ENCODE measurements at regions not wholly inside any gene's neighbourhood (a gene's known extent, or its start where the extent isn't known, plus 50 kb on each side); places are given as distances from the start of the nearest gene placed in this dataset.

GRCh38 chr3:78087134-78087533 lies 1047.2 kb downstream of the ROBO2 start:
- dilution Hi-C loops (cut with MboI; ENCODE audit: extremely low pct_ligation_motif_present, low sequenced_read_pairs), result no loop called here
- FAIRE-seq, result no peak

GRCh38 chr3:78088006-78088405 lies 1048.1 kb downstream of the ROBO2 start:
- Histone ChIP-seq H3K27me3 (ENCODE audit: control insufficient read depth, extremely low read depth, insufficient read depth, low read length) (no peaks in the 10 kb centered on the region), H3K4me3 (ENCODE audit: control insufficient read depth in 2 of 3, extremely low read depth in 1 of 3, insufficient read depth in 2 of 3, low read depth in 1 of 3, low read length in 3 of 3) (no peak overlapping the region), H2AFZ (ENCODE audit: control insufficient read depth, low read length) (no peak overlapping the region), H3K27ac (ENCODE audit: control insufficient read depth, insufficient read depth, low read length) (no peak overlapping the region), H3K9ac (ENCODE audit: control insufficient read depth, extremely low read depth, insufficient read depth, low read length) (no peak overlapping the region), H4K20me1 (ENCODE audit: control insufficient read depth, extremely low read depth, insufficient read depth, low read length) (no peaks in the 10 kb centered on the region), H3K36me3 (ENCODE audit: control insufficient read depth in 2 of 2, extremely low read depth in 1 of 2, insufficient read depth in 2 of 2, low read length in 2 of 2) (no peaks in the 10 kb centered on the region), H3K4me1 (ENCODE audit: control insufficient read depth, extremely low read depth, insufficient read depth, low read length) (no peaks in the 10 kb centered on the region), H3K4me2 (ENCODE audit: control insufficient read depth, extremely low read depth, insufficient read depth, low read depth, low read length) (no peak overlapping the region), H3K9me3 (ENCODE audit: control insufficient read depth, low read depth, low read length) (peaks cover 3% of the 10 kb centered on the region), H3K9me1 (ENCODE audit: control insufficient read depth, extremely low read depth, insufficient read depth, low read length) (no peaks in the 10 kb centered on the region), H3K79me2 (ENCODE audit: control insufficient read depth, insufficient read depth, low read length) (no peaks in the 10 kb centered on the region)
- DNase-seq (ENCODE audit: low read depth, low spot score) (no peak), FAIRE-seq (no peak)
- TF ChIP-seq EZH2 (IDR thresholded peaks at IDR 0.05; ENCODE audit: low read length) (no peak), CTCF (optimal IDR thresholded peaks at IDR 0.05 in 1 of 3, IDR thresholded peaks at IDR 0.05 in 1 of 3, conservative IDR thresholded peaks at IDR 0.05 in 1 of 3; ENCODE audit: extremely low read depth in 1 of 3, insufficient read depth in 2 of 3, low read length in 3 of 3) (no peak)
- dilution Hi-C loops (cut with MboI; ENCODE audit: extremely low pct_ligation_motif_present, low sequenced_read_pairs), result no loop called here

More at GRCh38 chr3:78087134-78087533, 1047.2 kb downstream of the ROBO2 start:
- H4K20me1 ChIP-seq (ENCODE audit: control insufficient read depth, extremely low read depth, insufficient read depth, low read length), result no peaks in the 10 kb centered on the region
- peaks cover 3% of the 10 kb centered on the region for H3K9me3 ChIP-seq (ENCODE audit: control insufficient read depth, low read depth, low read length)
- no peak overlapping the region for H3K27ac ChIP-seq (ENCODE audit: control insufficient read depth, insufficient read depth, low read length)
- H2AFZ ChIP-seq (ENCODE audit: control insufficient read depth, low read length), result no peak overlapping the region
- H3K4me2 ChIP-seq (ENCODE audit: control insufficient read depth, extremely low read depth, insufficient read depth, low read depth, low read length), result no peak overlapping the region
- no peaks in the 10 kb centered on the region for H3K4me1 ChIP-seq (ENCODE audit: control insufficient read depth, extremely low read depth, insufficient read depth, low read length)
- DNase-seq (ENCODE audit: low read depth, low spot score), result no peak
- H3K4me3 ChIP-seq (ENCODE audit: control insufficient read depth in 2 of 3, extremely low read depth in 1 of 3, insufficient read depth in 2 of 3, low read depth in 1 of 3, low read length in 3 of 3), result no peak overlapping the region
- TF ChIP-seq CTCF (optimal IDR thresholded peaks at IDR 0.05 in 1 of 3, IDR thresholded peaks at IDR 0.05 in 1 of 3, conservative IDR thresholded peaks at IDR 0.05 in 1 of 3; ENCODE audit: extremely low read depth in 1 of 3, insufficient read depth in 2 of 3, low read length in 3 of 3) (no peak), EZH2 (IDR thresholded peaks at IDR 0.05; ENCODE audit: low read length) (no peak)
- no peaks in the 10 kb centered on the region for H3K36me3 ChIP-seq (ENCODE audit: control insufficient read depth in 2 of 2, extremely low read depth in 1 of 2, insufficient read depth in 2 of 2, low read length in 2 of 2)
- no peaks in the 10 kb centered on the region for H3K9me1 ChIP-seq (ENCODE audit: control insufficient read depth, extremely low read depth, insufficient read depth, low read length)
- H3K9ac ChIP-seq (ENCODE audit: control insufficient read depth, extremely low read depth, insufficient read depth, low read length), result no peak overlapping the region
- H3K27me3 ChIP-seq (ENCODE audit: control insufficient read depth, extremely low read depth, insufficient read depth, low read length), result no peaks in the 10 kb centered on the region
- no peaks in the 10 kb centered on the region for H3K79me2 ChIP-seq (ENCODE audit: control insufficient read depth, insufficient read depth, low read length)

Measured in keratinocyte (primary cell).